Ascending aorta (tissue), 2 donors: ENCODE measurements at regions not wholly inside any gene's neighbourhood (a gene's known extent, or its start where the extent isn't known, plus 50 kb on each side); places are given as distances from the start of the nearest gene placed in this dataset.

Source experiments
- DNase-seq, 2 donors: peaks; one replicate each; pipeline ENCODE4 v3.0.0-alpha.2; 2019; ENCODE audit warnings: low spot score in 2 of 2
- H3K27ac ChIP-seq, 2 donors: fragments of 200-600 bp; sonication (generic); one replicate each; pipeline ENCODE4 v1.5.1; 2016 to 2017; ENCODE audit warnings: mild to moderate bottlenecking in 1 of 2
- H3K27me3 ChIP-seq: fragments of 200-600 bp; sonication (generic); one replicate; pipeline ENCODE4 v1.5.1; 2017
- H3K36me3 ChIP-seq, 2 donors: fragments of 200-600 bp; sonication (generic); one replicate each; pipeline ENCODE4 v1.5.1; 2016
- H3K4me1 ChIP-seq, 2 donors: fragments of 200-600 bp; sonication (generic); one replicate each; pipeline ENCODE4 v1.5.1; 2016 to 2017; ENCODE audit warnings: mild to moderate bottlenecking in 1 of 2
- H3K4me3 ChIP-seq, 2 donors: fragments of 200-600 bp; sonication (generic); one replicate each; pipeline ENCODE4 v1.5.1; 2016 to 2017; ENCODE audit warnings: mild to moderate bottlenecking in 1 of 2
- H3K9me3 ChIP-seq, 2 donors: fragments of 200-600 bp; sonication (generic); one replicate each; pipeline ENCODE4 v1.5.1; 2016
- intact Hi-C: fragments of 100-400 bp; cut with DNase I; formaldehyde crosslinking; loops from one replicate; pipeline ENCODE4 v1.15.1; 2023
- TF ChIP-seq, protein P1 (sequence below), 3 experiments: fragments of 200-600 bp in 2 of 3; fragments of 450-650 bp in 1 of 3; sonication (generic) in 2 of 3; IDR thresholded peaks; one replicate each; pipeline ENCODE4 v1.5.1; 2016 to 2019; ENCODE audit warnings: antibody characterized with exemption in 3 of 3, mild to moderate bottlenecking in 1 of 3, moderate library complexity in 1 of 3

DNA sequence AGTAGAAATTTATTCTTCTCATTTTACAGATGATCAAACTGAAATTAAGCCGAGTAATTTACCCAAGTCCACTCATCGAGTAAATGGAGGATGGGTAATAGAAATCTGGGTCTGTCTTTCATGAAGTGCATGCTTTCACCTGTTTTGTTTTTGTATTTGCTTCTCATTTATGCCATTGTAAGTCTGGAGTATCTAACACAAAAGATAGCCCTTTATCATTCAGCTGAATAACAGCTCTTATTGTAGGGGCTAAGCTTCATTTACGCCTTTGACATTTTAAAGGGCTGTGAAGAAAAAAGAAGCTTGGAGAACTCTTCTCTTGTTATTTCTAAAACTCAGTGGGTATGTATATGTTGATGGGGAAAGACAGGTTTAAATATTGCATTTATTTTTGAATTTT is 1196.2 kb upstream of the TENM4 start:
- intact Hi-C loops: no loop called here
- Histone ChIP-seq H3K27me3 (no peaks in the 10 kb centered on the region), H3K4me1 (no peaks in the 10 kb centered on the region), H3K27ac (no peak overlapping the region), H3K9me3 (no peaks in the 10 kb centered on the region), H3K4me3 (no peak overlapping the region), H3K36me3 (no peaks in the 10 kb centered on the region)
- no peak for DNase-seq
- TF ChIP-seq, protein P1, sequence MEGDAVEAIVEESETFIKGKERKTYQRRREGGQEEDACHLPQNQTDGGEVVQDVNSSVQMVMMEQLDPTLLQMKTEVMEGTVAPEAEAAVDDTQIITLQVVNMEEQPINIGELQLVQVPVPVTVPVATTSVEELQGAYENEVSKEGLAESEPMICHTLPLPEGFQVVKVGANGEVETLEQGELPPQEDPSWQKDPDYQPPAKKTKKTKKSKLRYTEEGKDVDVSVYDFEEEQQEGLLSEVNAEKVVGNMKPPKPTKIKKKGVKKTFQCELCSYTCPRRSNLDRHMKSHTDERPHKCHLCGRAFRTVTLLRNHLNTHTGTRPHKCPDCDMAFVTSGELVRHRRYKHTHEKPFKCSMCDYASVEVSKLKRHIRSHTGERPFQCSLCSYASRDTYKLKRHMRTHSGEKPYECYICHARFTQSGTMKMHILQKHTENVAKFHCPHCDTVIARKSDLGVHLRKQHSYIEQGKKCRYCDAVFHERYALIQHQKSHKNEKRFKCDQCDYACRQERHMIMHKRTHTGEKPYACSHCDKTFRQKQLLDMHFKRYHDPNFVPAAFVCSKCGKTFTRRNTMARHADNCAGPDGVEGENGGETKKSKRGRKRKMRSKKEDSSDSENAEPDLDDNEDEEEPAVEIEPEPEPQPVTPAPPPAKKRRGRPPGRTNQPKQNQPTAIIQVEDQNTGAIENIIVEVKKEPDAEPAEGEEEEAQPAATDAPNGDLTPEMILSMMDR (IDR thresholded peaks at IDR 0.05): no peak

DNA sequence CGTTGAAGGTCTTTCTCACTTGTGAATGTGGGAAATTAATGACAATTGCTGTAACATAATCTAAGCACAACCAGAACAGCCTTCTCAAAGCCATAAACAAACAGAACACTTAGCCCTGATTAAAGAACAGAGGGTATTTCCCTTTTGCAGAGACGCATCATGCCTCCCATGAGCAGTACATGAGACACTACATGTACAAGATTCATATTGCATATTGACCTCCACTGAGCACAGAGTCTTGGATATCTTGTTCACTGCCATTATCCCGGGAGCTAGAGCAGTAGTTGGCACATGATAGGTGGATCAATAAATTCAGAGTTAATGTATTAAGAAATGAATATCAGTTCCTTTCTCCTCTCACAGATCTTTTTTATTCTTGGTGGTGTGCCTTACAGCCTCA is 1194.3 kb upstream of the TENM4 start:
- no peaks in the 10 kb centered on the region for H3K27me3 ChIP-seq
- no peak overlapping the region for H3K27ac ChIP-seq
- TF ChIP-seq, protein P1 (IDR thresholded peaks at IDR 0.05): no peak
- DNase-seq: no peak
- H3K36me3 ChIP-seq: no peaks in the 10 kb centered on the region
- H3K4me3 ChIP-seq: no peak overlapping the region
- intact Hi-C loops: no loop called here
- H3K9me3 ChIP-seq: no peaks in the 10 kb centered on the region
- H3K4me1 ChIP-seq: no peaks in the 10 kb centered on the region

DNA sequence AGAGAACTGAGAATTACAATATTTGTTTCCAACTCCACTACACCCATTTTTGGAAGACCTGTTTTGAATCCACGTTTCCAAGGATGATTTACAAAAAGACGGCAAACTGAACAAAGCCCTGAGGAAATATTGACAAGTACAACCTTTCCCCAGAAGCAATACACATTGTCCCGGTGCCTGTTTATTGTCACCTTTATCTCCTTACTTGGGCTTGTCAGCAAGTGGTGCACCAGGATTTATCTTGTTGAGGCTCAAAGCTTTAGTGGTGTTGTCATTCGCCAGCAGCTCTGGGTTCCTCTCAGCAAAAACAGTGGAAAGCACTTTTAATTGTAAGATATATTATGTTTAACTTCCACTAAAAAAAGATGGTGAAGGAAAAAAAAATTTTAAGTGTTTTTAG is 1191.9 kb upstream of the TENM4 start:
- no peaks in the 10 kb centered on the region for H3K4me1 ChIP-seq
- H3K36me3 ChIP-seq: no peaks in the 10 kb centered on the region
- no peaks in the 10 kb centered on the region for H3K9me3 ChIP-seq
- H3K27ac ChIP-seq: no peak overlapping the region
- intact Hi-C loops: no loop called here
- DNase-seq: no peak
- H3K4me3 ChIP-seq: no peak overlapping the region
- no peaks in the 10 kb centered on the region for H3K27me3 ChIP-seq
- TF ChIP-seq, protein P1 (IDR thresholded peaks at IDR 0.05): no peak

DNA sequence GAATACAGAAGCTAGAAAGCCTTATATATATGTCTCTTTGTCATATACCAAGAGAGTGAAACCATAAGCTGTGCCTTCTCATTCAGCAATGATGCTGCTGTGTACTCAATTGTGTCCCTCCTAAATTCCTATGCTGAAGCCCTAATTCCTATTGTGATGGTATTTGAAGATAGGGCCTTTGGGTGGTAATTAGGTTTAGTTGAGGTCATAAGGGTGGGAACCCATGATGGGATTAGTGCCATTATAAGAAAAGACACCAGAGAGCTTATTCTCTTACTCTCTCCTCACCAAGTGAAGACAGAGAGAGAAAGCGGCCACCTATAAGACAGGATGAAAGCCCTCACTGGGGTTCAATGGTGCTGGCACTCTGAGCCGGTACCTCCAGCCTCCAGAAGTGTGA is 1191.3 kb upstream of the TENM4 start:
- intact Hi-C loops: no loop called here
- Histone ChIP-seq H3K4me1 (no peaks in the 10 kb centered on the region), H3K27ac (no peak overlapping the region), H3K9me3 (no peaks in the 10 kb centered on the region), H3K27me3 (no peaks in the 10 kb centered on the region), H3K4me3 (no peak overlapping the region), H3K36me3 (no peaks in the 10 kb centered on the region)
- TF ChIP-seq, protein P1 (IDR thresholded peaks at IDR 0.05): no peak
- DNase-seq: no peak

DNA sequence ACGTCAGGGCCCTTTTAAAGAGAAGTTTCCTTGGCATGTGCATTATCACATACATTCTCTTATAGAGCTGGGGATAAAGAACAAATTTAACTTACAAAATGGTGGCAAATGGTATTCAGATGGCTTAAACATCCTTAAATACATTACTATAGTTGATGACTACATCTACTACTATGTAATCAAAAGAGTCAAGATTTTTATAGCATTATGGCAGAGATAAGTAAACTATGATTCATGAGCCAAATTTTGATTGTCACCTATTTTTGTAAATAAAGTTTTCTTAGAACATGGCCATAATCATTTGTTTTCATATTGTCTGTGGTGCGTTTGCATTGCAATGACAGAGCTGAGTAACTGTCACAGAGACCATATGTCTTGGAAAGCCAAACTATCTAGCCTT is 1188.6 kb upstream of the TENM4 start:
- no peak for DNase-seq
- H3K27me3 ChIP-seq: no peaks in the 10 kb centered on the region
- H3K4me1 ChIP-seq: no peaks in the 10 kb centered on the region
- H3K4me3 ChIP-seq: no peak overlapping the region
- H3K36me3 ChIP-seq: no peaks in the 10 kb centered on the region
- intact Hi-C loops: no loop called here
- TF ChIP-seq, protein P1 (IDR thresholded peaks at IDR 0.05): no peak
- H3K9me3 ChIP-seq: no peaks in the 10 kb centered on the region
- no peak overlapping the region for H3K27ac ChIP-seq

DNA sequence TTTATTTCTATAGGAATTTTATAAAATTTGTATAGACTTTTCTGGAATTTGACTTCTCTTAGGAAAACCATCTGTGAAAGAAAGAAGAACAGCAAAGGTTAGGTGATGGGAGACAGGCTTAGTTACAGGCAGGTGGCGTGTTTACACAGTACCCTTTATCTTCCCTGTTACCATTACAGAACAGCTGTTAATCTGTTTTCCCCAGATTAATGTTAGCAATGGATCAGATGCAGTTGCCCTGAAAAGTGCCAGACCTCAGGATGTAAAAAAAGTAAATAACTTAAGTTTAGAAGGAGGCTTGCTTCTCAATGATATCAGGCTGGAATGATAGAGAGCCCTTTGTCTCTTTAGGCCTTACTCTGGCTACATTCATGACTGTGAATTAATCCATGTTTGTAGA is 1186.5 kb upstream of the TENM4 start:
- Histone ChIP-seq H3K27me3 (no peaks in the 10 kb centered on the region), H3K36me3 (no peaks in the 10 kb centered on the region), H3K9me3 (no peaks in the 10 kb centered on the region), H3K27ac (no peak overlapping the region), H3K4me3 (no peak overlapping the region), H3K4me1 (no peaks in the 10 kb centered on the region)
- intact Hi-C loops: no loop called here
- DNase-seq: no peak
- TF ChIP-seq, protein P1 (IDR thresholded peaks at IDR 0.05): no peak
